ENCODE measurements at regions not wholly inside any gene's neighbourhood (a gene's known extent, or its start where the extent isn't known, plus 50 kb on each side); places are given as distances from the start of the nearest gene placed in this dataset.

- peaks cover 6% of the 10 kb centered on the region; the same call in 1 of the 2 replicates for H3K9me3 ChIP-seq
- TF ChIP-seq Cebpa-rat (IDR thresholded peaks at IDR 0.05): no peak
- H3K36me3 ChIP-seq: no peaks in the 10 kb centered on the region
- H3K4me1 ChIP-seq: peaks cover 8% of the 10 kb centered on the region; the same call in 1 of the 2 replicates
- H4K20me1 ChIP-seq: no peaks in the 10 kb centered on the region
- H3K27me3 ChIP-seq: no peaks in the 10 kb centered on the region
- no peak overlapping the region for H3K4me3 ChIP-seq
- H3K4me2 ChIP-seq: no peak overlapping the region
- no peak overlapping the region for H3K9ac ChIP-seq
- H3K27ac ChIP-seq: no peak overlapping the region
Observed at GRCh38 chr1:221510793-221511503, 230.9 kb downstream of the DUSP10 start.

DNA sequence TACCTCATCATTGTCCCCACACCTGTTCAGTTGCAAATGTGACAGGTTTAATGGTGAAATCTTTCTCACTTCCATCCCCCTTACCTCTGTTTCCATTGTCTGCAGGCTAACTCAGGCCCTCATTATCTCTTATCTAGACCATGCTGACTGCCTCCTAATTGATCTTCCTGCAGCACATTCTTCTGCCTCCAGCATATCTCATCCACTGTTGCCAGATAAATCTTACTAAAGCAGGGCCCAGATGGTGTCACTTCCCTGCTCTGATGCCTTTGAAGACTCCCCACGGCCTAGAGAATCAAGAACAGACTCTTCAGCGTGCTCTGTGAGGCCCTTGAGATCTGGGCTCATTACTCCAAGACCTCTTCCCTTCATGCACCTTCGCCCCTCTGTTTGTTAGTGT is 230.1 kb downstream of the DUSP10 start:
- no peaks in the 10 kb centered on the region for H3K9me3 ChIP-seq
- no peaks in the 10 kb centered on the region for H4K20me1 ChIP-seq
- H3K4me3 ChIP-seq: no peak overlapping the region
- no peaks in the 10 kb centered on the region for H3K27me3 ChIP-seq
- H3K4me2 ChIP-seq: no peak overlapping the region
- H3K4me1 ChIP-seq: peaks cover 8% of the 10 kb centered on the region; the same call in 1 of the 2 replicates
- H3K36me3 ChIP-seq: no peaks in the 10 kb centered on the region
- TF ChIP-seq Cebpa-rat (IDR thresholded peaks at IDR 0.05): no peak
- H3K27ac ChIP-seq: no peak overlapping the region
- H3K9ac ChIP-seq: no peak overlapping the region

GRCh38 chr1:221514806-221515205 is 227.1 kb downstream of the DUSP10 start:
- Histone ChIP-seq H3K9me3 (no peaks in the 10 kb centered on the region), H3K4me1 (peaks cover 3% of the 10 kb centered on the region; the same call in 1 of the 2 replicates), H3K4me3 (no peak overlapping the region), H3K27me3 (no peaks in the 10 kb centered on the region), H3K36me3 (no peaks in the 10 kb centered on the region), H3K9ac (no peak overlapping the region), H3K27ac (no peak overlapping the region), H3K4me2 (no peak overlapping the region), H4K20me1 (no peaks in the 10 kb centered on the region)
- no peak for TF ChIP-seq Cebpa-rat (IDR thresholded peaks at IDR 0.05)

- H3K27ac ChIP-seq: no peak overlapping the region
- no peaks in the 10 kb centered on the region for H3K9me3 ChIP-seq
- no peak overlapping the region for H3K4me3 ChIP-seq
- H4K20me1 ChIP-seq: no peaks in the 10 kb centered on the region
- no peaks in the 10 kb centered on the region for H3K4me1 ChIP-seq
- no peak for TF ChIP-seq Cebpa-rat (IDR thresholded peaks at IDR 0.05)
- H3K27me3 ChIP-seq: no peaks in the 10 kb centered on the region
- no peak overlapping the region for H3K4me2 ChIP-seq
- no peaks in the 10 kb centered on the region for H3K36me3 ChIP-seq
- no peak overlapping the region for H3K9ac ChIP-seq
Observed at GRCh38 chr1:221515496-221515895, 226.4 kb downstream of the DUSP10 start.

DNA sequence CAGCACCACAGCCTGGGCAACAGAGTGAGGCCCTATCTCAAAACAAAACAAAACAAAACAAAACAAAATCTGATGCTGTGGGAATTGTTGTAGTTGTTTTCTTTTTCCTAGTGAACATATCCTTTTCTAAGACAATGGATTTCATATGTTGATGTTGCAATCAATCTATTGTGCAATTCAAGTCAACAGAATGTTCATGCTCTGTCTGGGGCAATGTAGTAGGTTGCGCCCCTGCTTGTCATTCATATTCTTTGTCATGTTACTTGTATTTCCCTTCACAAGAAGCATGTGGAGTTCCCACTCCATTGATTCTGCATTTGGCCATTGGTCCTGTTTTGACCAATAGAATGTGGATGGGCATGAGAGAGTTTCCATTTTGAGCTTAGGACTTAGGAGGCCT is 223.9 kb downstream of the DUSP10 start:
- Histone ChIP-seq H3K27me3 (no peaks in the 10 kb centered on the region), H3K9ac (no peak overlapping the region), H3K4me3 (no peak overlapping the region), H3K4me1 (no peaks in the 10 kb centered on the region), H3K27ac (no peak overlapping the region), H3K9me3 (no peaks in the 10 kb centered on the region), H4K20me1 (no peaks in the 10 kb centered on the region), H3K36me3 (no peaks in the 10 kb centered on the region), H3K4me2 (no peak overlapping the region)
- no peak for TF ChIP-seq Cebpa-rat (IDR thresholded peaks at IDR 0.05)

DNA sequence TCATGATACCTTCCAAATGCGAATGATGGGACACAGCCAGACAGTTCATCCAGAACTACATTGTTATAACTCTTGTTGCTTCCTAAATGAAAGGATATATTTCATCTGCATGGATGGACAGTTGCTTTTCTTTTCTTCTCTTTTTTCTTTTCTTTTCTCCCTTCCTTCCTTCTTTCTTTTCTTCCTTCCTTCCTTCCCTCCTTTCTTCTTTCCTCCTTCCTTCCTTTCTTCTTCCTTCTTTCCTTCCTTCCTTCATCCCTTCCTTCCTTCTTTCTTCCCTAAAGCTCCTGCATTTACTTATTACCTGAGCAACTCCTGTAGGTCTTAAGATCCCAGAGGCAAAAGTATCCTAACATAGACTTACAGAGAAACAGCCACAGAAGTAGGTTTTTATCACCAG is 221.6 kb downstream of the DUSP10 start:
- no peaks in the 10 kb centered on the region for H3K27me3 ChIP-seq
- no peaks in the 10 kb centered on the region for H3K9me3 ChIP-seq
- H3K36me3 ChIP-seq: no peaks in the 10 kb centered on the region
- no peak for TF ChIP-seq Cebpa-rat (IDR thresholded peaks at IDR 0.05)
- H4K20me1 ChIP-seq: no peaks in the 10 kb centered on the region
- H3K9ac ChIP-seq: no peak overlapping the region
- no peak overlapping the region for H3K4me3 ChIP-seq
- H3K27ac ChIP-seq: no peak overlapping the region
- no peak overlapping the region for H3K4me2 ChIP-seq
- H3K4me1 ChIP-seq: no peaks in the 10 kb centered on the region

GRCh38 chr1:221521686-221522085 is 220.2 kb downstream of the DUSP10 start:
- no peaks in the 10 kb centered on the region for H3K9me3 ChIP-seq
- H3K4me1 ChIP-seq: no peaks in the 10 kb centered on the region
- no peak overlapping the region for H3K27ac ChIP-seq
- H3K27me3 ChIP-seq: no peaks in the 10 kb centered on the region
- no peak overlapping the region for H3K9ac ChIP-seq
- no peaks in the 10 kb centered on the region for H4K20me1 ChIP-seq
- no peak for TF ChIP-seq Cebpa-rat (IDR thresholded peaks at IDR 0.05)
- H3K36me3 ChIP-seq: no peaks in the 10 kb centered on the region
- H3K4me3 ChIP-seq: no peak overlapping the region
- no peak overlapping the region for H3K4me2 ChIP-seq

GRCh38 chr1:221522529-221522940 is 219.4 kb downstream of the DUSP10 start:
- Histone ChIP-seq H3K9ac (no peak overlapping the region), H3K4me3 (no peak overlapping the region), H3K27ac (no peak overlapping the region), H3K9me3 (no peaks in the 10 kb centered on the region), H3K36me3 (no peaks in the 10 kb centered on the region), H3K4me1 (no peaks in the 10 kb centered on the region), H3K4me2 (no peak overlapping the region), H3K27me3 (no peaks in the 10 kb centered on the region), H4K20me1 (no peaks in the 10 kb centered on the region)
- no peak for TF ChIP-seq Cebpa-rat (IDR thresholded peaks at IDR 0.05)

GRCh38 chr1:221525749-221526148 is 216.1 kb downstream of the DUSP10 start:
- Histone ChIP-seq H3K4me1 (no peaks in the 10 kb centered on the region), H4K20me1 (no peaks in the 10 kb centered on the region), H3K4me3 (no peak overlapping the region), H3K27ac (no peak overlapping the region), H3K27me3 (no peaks in the 10 kb centered on the region; the same call in 1 of the 2 replicates), H3K9ac (no peak overlapping the region), H3K36me3 (no peaks in the 10 kb centered on the region), H3K9me3 (no peaks in the 10 kb centered on the region), H3K4me2 (no peak overlapping the region)
- no peak for TF ChIP-seq Cebpa-rat (IDR thresholded peaks at IDR 0.05)

DNA sequence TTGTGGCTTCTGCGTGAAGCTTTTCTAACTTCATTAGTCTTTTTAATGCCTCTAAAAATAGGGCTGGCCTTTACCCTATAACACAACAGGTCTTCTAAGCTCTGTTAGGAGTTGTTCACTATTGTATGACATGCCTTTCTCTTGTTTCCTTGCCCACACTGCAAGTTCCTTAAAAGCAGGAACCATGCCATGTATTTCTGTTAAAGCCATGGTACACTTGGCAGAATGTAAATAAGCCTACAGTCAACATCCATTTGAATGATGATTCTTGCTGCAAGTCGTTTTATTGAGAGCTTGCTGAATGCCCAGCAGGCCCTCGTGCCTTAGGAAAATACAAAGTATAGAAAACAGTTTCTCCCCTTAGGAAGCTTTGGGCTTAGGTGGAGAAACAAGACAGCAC is 214.6 kb downstream of the DUSP10 start:
- H3K36me3 ChIP-seq: no peaks in the 10 kb centered on the region
- no peak overlapping the region for H3K27ac ChIP-seq
- no peak for TF ChIP-seq Cebpa-rat (IDR thresholded peaks at IDR 0.05)
- no peaks in the 10 kb centered on the region for H4K20me1 ChIP-seq
- H3K4me1 ChIP-seq: no peaks in the 10 kb centered on the region
- H3K9me3 ChIP-seq: no peaks in the 10 kb centered on the region
- H3K4me3 ChIP-seq: no peak overlapping the region
- H3K9ac ChIP-seq: no peak overlapping the region
- H3K4me2 ChIP-seq: no peak overlapping the region
- no peaks in the 10 kb centered on the region; the same call in 1 of the 2 replicates for H3K27me3 ChIP-seq

Data from BLaER1 (cell line).